HepG2 (cell line): ENCODE measurements at regions not wholly inside any gene's neighbourhood (a gene's known extent, or its start where the extent isn't known, plus 50 kb on each side); places are given as distances from the start of the nearest gene placed in this dataset.

Source experiments
- ARID3A ChIP-seq: IDR thresholded peaks from 2 replicates; pipeline ENCODE4 v1.6.1; 2012; ENCODE audit warnings: low read depth, low read length, improper control_type of control experiment
- CENPX ChIP-seq: sonication (generic); formaldehyde crosslinking; IDR thresholded peaks from 2 replicates; pipeline ENCODE4 v1.9.0; 2021; ENCODE audit warnings: mild to moderate bottlenecking, missing genetic modification reagents, moderate library complexity
- DNMT1 ChIP-seq: sonication (generic); formaldehyde crosslinking; IDR thresholded peaks from 2 replicates; pipeline ENCODE4 v1.5.1; 2020; ENCODE audit warnings: mild to moderate bottlenecking, missing genetic modification reagents
- FOSL2 ChIP-seq: sonication (generic); formaldehyde crosslinking; IDR thresholded peaks from 2 replicates; pipeline ENCODE4 v1.4.0; 2020; ENCODE audit warnings: missing genetic modification reagents
- FOXA3 ChIP-seq: IDR thresholded peaks from 2 replicates; pipeline ENCODE4 v1.6.1; 2016; ENCODE audit warnings: missing genetic modification reagents, missing compliant biosample characterization
- FOXM1 ChIP-seq: sonication (generic); formaldehyde crosslinking; IDR thresholded peaks from 2 replicates; pipeline ENCODE4 v1.5.0; 2020; ENCODE audit warnings: missing genetic modification reagents
- IRX3 ChIP-seq: sonication (generic); formaldehyde crosslinking; IDR thresholded peaks from 2 replicates; pipeline ENCODE4 v1.8.1; 2023; ENCODE audit warnings: mild to moderate bottlenecking, low read depth, missing genetic modification reagents, borderline replicate concordance
- JDP2 ChIP-seq: sonication (generic); formaldehyde crosslinking; IDR thresholded peaks from 2 replicates; pipeline ENCODE4 v1.8.1; 2022; ENCODE audit warnings: missing genetic modification reagents, borderline replicate concordance
- JUND ChIP-seq: sonication (generic); formaldehyde crosslinking; IDR thresholded peaks from 2 replicates; pipeline ENCODE4 v1.8.0; 2022; ENCODE audit warnings: mild to moderate bottlenecking, missing genetic modification reagents
- MAFF ChIP-seq: IDR thresholded peaks from 2 replicates; pipeline ENCODE4 v1.6.1; 2011; ENCODE audit warnings: low read depth, low read length, improper control_type of control experiment
- MAFG ChIP-seq: sonication (generic); formaldehyde crosslinking; IDR thresholded peaks from 2 replicates; pipeline ENCODE4 v1.5.1; 2020; ENCODE audit warnings: mild to moderate bottlenecking, missing genetic modification reagents
- MED1 ChIP-seq: sonication (generic); formaldehyde crosslinking; IDR thresholded peaks from 2 replicates; pipeline ENCODE4 v1.4.0; 2020; ENCODE audit warnings: missing genetic modification reagents
- MED13 ChIP-seq: sonication (generic); formaldehyde crosslinking; IDR thresholded peaks from 2 replicates; pipeline ENCODE4 v1.5.0; 2020; ENCODE audit warnings: missing genetic modification reagents
- MIER3 ChIP-seq: IDR thresholded peaks from 2 replicates; pipeline ENCODE4 v1.6.1; 2016; ENCODE audit warnings: missing compliant biosample characterization, borderline replicate concordance
- RFXANK ChIP-seq: IDR thresholded peaks from 2 replicates; pipeline ENCODE4 v1.6.1; 2016
- SALL1 ChIP-seq: sonication (generic); formaldehyde crosslinking; IDR thresholded peaks from 2 replicates; pipeline ENCODE4 v1.8.0; 2022; ENCODE audit warnings: mild to moderate bottlenecking, missing genetic modification reagents
- SIX1 ChIP-seq: sonication (generic); formaldehyde crosslinking; IDR thresholded peaks from 2 replicates; pipeline ENCODE4 v1.4.0; 2020; ENCODE audit warnings: missing genetic modification reagents, borderline replicate concordance
- ZFYVE20 ChIP-seq: sonication (generic); formaldehyde crosslinking; IDR thresholded peaks from 2 replicates; pipeline ENCODE4 v1.8.0; 2023; ENCODE audit warnings: low read depth, mild to moderate bottlenecking, moderate library complexity, missing genetic modification reagents, borderline replicate concordance
- ZNF260 ChIP-seq: sonication (generic); formaldehyde crosslinking; IDR thresholded peaks from 2 replicates; pipeline ENCODE4 v1.4.0; 2020; ENCODE audit warnings: missing genetic modification reagents, low read depth, mild to moderate bottlenecking, borderline replicate concordance
- ZNF691 ChIP-seq: sonication (generic); formaldehyde crosslinking; IDR thresholded peaks from 2 replicates; pipeline ENCODE4 v1.4.0; 2020; ENCODE audit warnings: missing genetic modification reagents, low read depth, mild to moderate bottlenecking, borderline replicate concordance
- ZNF850 ChIP-seq: sonication (generic); formaldehyde crosslinking; conservative IDR thresholded peaks from 2 replicates; pipeline ENCODE4 v1.9.0; 2021; ENCODE audit warnings: mild to moderate bottlenecking, missing genetic modification reagents
- ZSCAN12 ChIP-seq: sonication (generic); formaldehyde crosslinking; IDR thresholded peaks from 2 replicates; pipeline ENCODE4 v1.9.0; 2021; ENCODE audit warnings: mild to moderate bottlenecking, missing genetic modification reagents
- TF ChIP-seq, protein P1 (sequence below): sonication (generic); formaldehyde crosslinking; IDR thresholded peaks from 2 replicates; pipeline ENCODE4 v1.5.1; 2020; ENCODE audit warnings: mild to moderate bottlenecking, missing genetic modification reagents, borderline replicate concordance

DNA sequence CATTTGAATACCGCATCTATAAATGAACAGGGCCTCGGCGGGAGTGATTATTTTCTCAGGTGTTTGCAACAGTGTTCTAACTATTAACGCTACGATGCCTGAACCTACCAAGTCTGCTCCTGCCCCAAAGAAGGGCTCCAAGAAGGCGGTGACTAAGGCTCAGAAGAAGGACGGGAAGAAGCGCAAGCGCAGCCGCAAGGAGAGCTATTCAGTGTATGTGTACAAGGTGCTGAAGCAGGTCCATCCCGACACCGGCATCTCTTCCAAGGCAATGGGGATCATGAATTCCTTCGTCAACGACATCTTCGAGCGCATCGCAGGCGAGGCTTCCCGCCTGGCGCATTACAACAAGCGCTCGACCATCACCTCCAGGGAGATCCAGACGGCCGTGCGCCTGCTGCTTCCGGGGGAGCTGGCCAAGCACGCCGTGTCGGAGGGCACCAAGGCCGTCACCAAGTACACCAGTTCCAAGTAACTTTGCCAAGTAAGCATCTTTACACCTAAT, 70.9 kb downstream of the HFE start (continued):
- TF ChIP-seq JDP2 (CRISPR knock-in tag) (peak; percentile 71; the same call in 1 of the 2 replicates), MED1 (CRISPR knock-in tag) (peak; percentile 95), MAFG (CRISPR knock-in tag) (0 out of 2 replicates have a peak, but pooled peaks have one; percentile 26), DNMT1 (CRISPR knock-in tag) (peak; percentile 74), FOSL2 (peak; percentile 59), RFXANK (CRISPR knock-in tag) (peak; percentile 21; the same call in 1 of the 2 replicates), CENPX (no peak), JUND (CRISPR knock-in tag) (peak; percentile 82; the same call in 1 of the 2 replicates), ZFYVE20 (CRISPR knock-in tag) (0 out of 2 replicates have a peak, but pooled peaks have one; percentile 52), ZNF691 (CRISPR knock-in tag) (peak; percentile 68; the same call in 1 of the 2 replicates), SALL1 (CRISPR knock-in tag) (peak; percentile 86), FOXM1 (CRISPR knock-in tag) (no peak; the same call in 1 of the 2 replicates), SIX1 (CRISPR knock-in tag) (peak; percentile 67), FOXA3 (0 out of 2 replicates have a peak, but pooled peaks have one; percentile 60), IRX3 (CRISPR knock-in tag) (0 out of 2 replicates have a peak, but pooled peaks have one; percentile 25), ZSCAN12 (CRISPR knock-in tag) (no peak), ZNF260 (CRISPR knock-in tag) (no peak), ARID3A (peak; percentile 90; the same call in 1 of the 2 replicates), ZNF850 (CRISPR knock-in tag) (peak; percentile 93; the same call in 1 of the 2 replicates), MAFF (peak; percentile 70), MED13 (no peak; the same call in none of the 2 replicates), MIER3 (CRISPR knock-in tag) (peak; percentile 85; the same call in 1 of the 2 replicates)
- TF ChIP-seq, protein P1, sequence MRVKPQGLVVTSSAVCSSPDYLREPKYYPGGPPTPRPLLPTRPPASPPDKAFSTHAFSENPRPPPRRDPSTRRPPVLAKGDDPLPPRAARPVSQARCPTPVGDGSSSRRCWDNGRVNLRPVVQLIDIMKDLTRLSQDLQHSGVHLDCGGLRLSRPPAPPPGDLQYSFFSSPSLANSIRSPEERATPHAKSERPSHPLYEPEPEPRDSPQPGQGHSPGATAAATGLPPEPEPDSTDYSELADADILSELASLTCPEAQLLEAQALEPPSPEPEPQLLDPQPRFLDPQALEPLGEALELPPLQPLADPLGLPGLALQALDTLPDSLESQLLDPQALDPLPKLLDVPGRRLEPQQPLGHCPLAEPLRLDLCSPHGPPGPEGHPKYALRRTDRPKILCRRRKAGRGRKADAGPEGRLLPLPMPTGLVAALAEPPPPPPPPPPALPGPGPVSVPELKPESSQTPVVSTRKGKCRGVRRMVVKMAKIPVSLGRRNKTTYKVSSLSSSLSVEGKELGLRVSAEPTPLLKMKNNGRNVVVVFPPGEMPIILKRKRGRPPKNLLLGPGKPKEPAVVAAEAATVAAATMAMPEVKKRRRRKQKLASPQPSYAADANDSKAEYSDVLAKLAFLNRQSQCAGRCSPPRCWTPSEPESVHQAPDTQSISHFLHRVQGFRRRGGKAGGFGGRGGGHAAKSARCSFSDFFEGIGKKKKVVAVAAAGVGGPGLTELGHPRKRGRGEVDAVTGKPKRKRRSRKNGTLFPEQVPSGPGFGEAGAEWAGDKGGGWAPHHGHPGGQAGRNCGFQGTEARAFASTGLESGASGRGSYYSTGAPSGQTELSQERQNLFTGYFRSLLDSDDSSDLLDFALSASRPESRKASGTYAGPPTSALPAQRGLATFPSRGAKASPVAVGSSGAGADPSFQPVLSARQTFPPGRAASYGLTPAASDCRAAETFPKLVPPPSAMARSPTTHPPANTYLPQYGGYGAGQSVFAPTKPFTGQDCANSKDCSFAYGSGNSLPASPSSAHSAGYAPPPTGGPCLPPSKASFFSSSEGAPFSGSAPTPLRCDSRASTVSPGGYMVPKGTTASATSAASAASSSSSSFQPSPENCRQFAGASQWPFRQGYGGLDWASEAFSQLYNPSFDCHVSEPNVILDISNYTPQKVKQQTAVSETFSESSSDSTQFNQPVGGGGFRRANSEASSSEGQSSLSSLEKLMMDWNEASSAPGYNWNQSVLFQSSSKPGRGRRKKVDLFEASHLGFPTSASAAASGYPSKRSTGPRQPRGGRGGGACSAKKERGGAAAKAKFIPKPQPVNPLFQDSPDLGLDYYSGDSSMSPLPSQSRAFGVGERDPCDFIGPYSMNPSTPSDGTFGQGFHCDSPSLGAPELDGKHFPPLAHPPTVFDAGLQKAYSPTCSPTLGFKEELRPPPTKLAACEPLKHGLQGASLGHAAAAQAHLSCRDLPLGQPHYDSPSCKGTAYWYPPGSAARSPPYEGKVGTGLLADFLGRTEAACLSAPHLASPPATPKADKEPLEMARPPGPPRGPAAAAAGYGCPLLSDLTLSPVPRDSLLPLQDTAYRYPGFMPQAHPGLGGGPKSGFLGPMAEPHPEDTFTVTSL = peak; percentile 71
